ENCODE measurements at regions not wholly inside any gene's neighbourhood (a gene's known extent, or its start where the extent isn't known, plus 50 kb on each side); places are given as distances from the start of the nearest gene placed in this dataset.

- TF ChIP-seq CTCF (conservative IDR thresholded peaks at IDR 0.05) (no peak), ZFX (IDR thresholded peaks at IDR 0.05) (no peak)
Measured at GRCh38 chr9:78874061-78874460, 577.1 kb downstream of the PSAT1 start.
